ENCODE measurements at regions not wholly inside any gene's neighbourhood (a gene's known extent, or its start where the extent isn't known, plus 50 kb on each side); places are given as distances from the start of the nearest gene placed in this dataset.

- Histone ChIP-seq H2BK12ac (ENCODE audit: insufficient read length, low read depth, low read length) (no peak overlapping the region), H3K4ac (ENCODE audit: low read depth, low read length) (no peak overlapping the region), H3K79me1 (ENCODE audit: insufficient read depth, low read depth, low read length, poor library complexity, severe bottlenecking) (no peaks in the 10 kb centered on the region), H2BK20ac (ENCODE audit: low read depth, low read length, poor library complexity, severe bottlenecking) (no peak overlapping the region), H3K27ac (ENCODE audit: insufficient read length, low read depth, low read length) (no peak overlapping the region), H4K8ac (replicated peaks; ENCODE audit: insufficient read length, low read depth, low read length) (no peak overlapping the region), H4K20me1 (ENCODE audit: control insufficient read depth, insufficient read depth, insufficient read length) (no peaks in the 10 kb centered on the region), H3T11ph (ENCODE audit: low read length) (no peak overlapping the region), H4K5ac (ENCODE audit: insufficient read length, low read depth, low read length) (no peak overlapping the region), H2BK5ac (ENCODE audit: insufficient read length, low read length) (no peak overlapping the region), H2AFZ (ENCODE audit: low read length) (no peak overlapping the region), H3K23ac (ENCODE audit: insufficient read length, low read depth, low read length) (no peak overlapping the region), H3K9ac (ENCODE audit: extremely low read depth, insufficient read length, low read length) (no peak overlapping the region), H3K56ac (ENCODE audit: insufficient read length, low read depth, low read length) (no peak overlapping the region), H3K4me1 (ENCODE audit: insufficient read depth, low read length) (no peaks in the 10 kb centered on the region), H2BK120ac (ENCODE audit: low read depth, low read length, poor library complexity, severe bottlenecking) (no peak overlapping the region), H3K18ac (ENCODE audit: insufficient read length, low read depth, low read length) (no peak overlapping the region), H3K79me2 (ENCODE audit: insufficient read depth, low read length) (no peaks in the 10 kb centered on the region), H3K9me3 (ENCODE audit: control insufficient read depth, low read depth, low read length) (no peaks in the 10 kb centered on the region), H3K27me3 (ENCODE audit: insufficient read depth, low read length) (no peaks in the 10 kb centered on the region), H3K4me2 (ENCODE audit: insufficient read depth, insufficient read length, low read length) (no peak overlapping the region), H2BK15ac (ENCODE audit: low read depth, low read length) (no peak overlapping the region), H4K91ac (ENCODE audit: insufficient read length, low read depth, low read length) (no peak overlapping the region), H3K23me2 (ENCODE audit: insufficient read length, low read depth, low read length, poor library complexity, severe bottlenecking) (no peaks in the 10 kb centered on the region), H2AK5ac (ENCODE audit: insufficient read length, low read length) (no peak overlapping the region), H3K14ac (ENCODE audit: insufficient read depth, low read length) (no peak overlapping the region)
- DNase-seq, result no peak
- no CpG with 5 or more reads among the region's 9 CpGs for WGBS (ENCODE audit: extremely low coverage, insufficient read length, low lambda C conversion rate)
- Mint-ChIP-seq H3K9me3 (no peaks in the 10 kb centered on the region), H3K27me3 (ENCODE audit: low read depth) (no peaks in the 10 kb centered on the region; the same call in 1 of the 2 replicates), H3K4me3 (no peak overlapping the region), H3K36me3 (ENCODE audit: insufficient read depth in 1 of 3, low read depth in 3 of 3) (no peaks in the 10 kb centered on the region), H3K27ac (peak overlapping the region in 2 of 3 experiments; percentile 52 to 68; a peak in 2 of 7 replicates), H3K4me1 (peaks cover 4 to 6% of the 10 kb centered on the region in 2 experiments; a peak in 2 of 4 replicates)
- TF ChIP-seq CTCF (conservative IDR thresholded peaks at IDR 0.05), result no peak
Observed at GRCh38 chr20:53668992-53669391, 75.4 kb upstream of the ZNF217 start.
